H4 (cell line): ENCODE measurements at regions not wholly inside any gene's neighbourhood (a gene's known extent, or its start where the extent isn't known, plus 50 kb on each side); places are given as distances from the start of the nearest gene placed in this dataset.

Source experiments
- DNase-seq: peaks from one replicate; pipeline ENCODE4 v3.0.0-alpha.2; 2015; ENCODE audit warnings: low spot score

- no peak for DNase-seq
Observed at GRCh38 chrX:16222151-16222550, 54.9 kb downstream of the MAGEB17 start.

- no peak for DNase-seq
Observed at GRCh38 chrX:16223385-16223784, 56.1 kb downstream of the MAGEB17 start.

- peak; percentile 83 for DNase-seq
Observed at GRCh38 chrX:16239211-16239610, 71.9 kb downstream of the MAGEB17 start.

GRCh38 chrX:16240231-16240905 lies 73.1 kb downstream of the MAGEB17 start:
- no peak for DNase-seq

GRCh38 chrX:16240968-16241367 lies 73.7 kb downstream of the MAGEB17 start:
- DNase-seq = no peak

GRCh38 chrX:16250296-16250695 lies 83.0 kb downstream of the MAGEB17 start:
- DNase-seq = no peak

GRCh38 chrX:16251782-16252181 lies 84.5 kb downstream of the MAGEB17 start:
- DNase-seq = no peak

- DNase-seq = no peak
Observed at GRCh38 chrX:16258882-16259281, 91.6 kb downstream of the MAGEB17 start.

- no peak for DNase-seq
Observed at GRCh38 chrX:16267431-16267830, 100.2 kb downstream of the MAGEB17 start.

- no peak for DNase-seq
Observed at GRCh38 chrX:16268206-16268605, 100.9 kb downstream of the MAGEB17 start.

GRCh38 chrX:16278927-16279326 lies 111.6 kb downstream of the MAGEB17 start:
- DNase-seq = no peak

- no peak for DNase-seq
Observed at GRCh38 chrX:16282209-16282608, 114.9 kb downstream of the MAGEB17 start.

- no peak for DNase-seq
Observed at GRCh38 chrX:16284842-16285241, 117.6 kb downstream of the MAGEB17 start.

- no peak for DNase-seq
Observed at GRCh38 chrX:16290997-16291396, 123.7 kb downstream of the MAGEB17 start.

GRCh38 chrX:16300831-16301230 lies 133.6 kb downstream of the MAGEB17 start:
- DNase-seq = no peak

- no peak for DNase-seq
Observed at GRCh38 chrX:16304751-16305150, 137.5 kb downstream of the MAGEB17 start.

GRCh38 chrX:16305187-16305586 lies 137.9 kb downstream of the MAGEB17 start:
- no peak for DNase-seq

- no peak for DNase-seq
Observed at GRCh38 chrX:16307950-16308349, 140.7 kb downstream of the MAGEB17 start.

- no peak for DNase-seq
Observed at GRCh38 chrX:16308773-16309172, 141.5 kb downstream of the MAGEB17 start.

GRCh38 chrX:16310326-16310725 lies 143.0 kb downstream of the MAGEB17 start:
- DNase-seq = no peak

GRCh38 chrX:16311671-16312070 lies 144.4 kb downstream of the MAGEB17 start:
- no peak for DNase-seq

- no peak for DNase-seq
Observed at GRCh38 chrX:16312761-16313623, 145.7 kb downstream of the MAGEB17 start.

- DNase-seq = no peak
Observed at GRCh38 chrX:16316331-16316730, 149.1 kb downstream of the MAGEB17 start.
